ENCODE measurements at regions not wholly inside any gene's neighbourhood (a gene's known extent, or its start where the extent isn't known, plus 50 kb on each side); places are given as distances from the start of the nearest gene placed in this dataset.

- no peak for TF ChIP-seq CTCF (IDR thresholded peaks at IDR 0.05; ENCODE audit: poor library complexity, severe bottlenecking)
- no peak for TF ChIP-seq EP300 (conservative IDR thresholded peaks at IDR 0.05; ENCODE audit: poor library complexity, severe bottlenecking)
Measured at GRCh38 chr11:127600674-127601073, 600.1 kb upstream of the KIRREL3 start.
